ENCODE measurements at regions not wholly inside any gene's neighbourhood (a gene's known extent, or its start where the extent isn't known, plus 50 kb on each side); places are given as distances from the start of the nearest gene placed in this dataset.

GRCh38 chr1:118442214-118442613 is 257.2 kb upstream of the SPAG17 start:
- TF ChIP-seq CTCF (conservative IDR thresholded peaks at IDR 0.05; ENCODE audit: low read length) = no peak
- no peak for DNase-seq (ENCODE audit: low read depth)
- no peak overlapping the region for H3K4me3 ChIP-seq (ENCODE audit: low read length)

GRCh38 chr1:118437664-118438063 is 252.6 kb upstream of the SPAG17 start:
- TF ChIP-seq CTCF (conservative IDR thresholded peaks at IDR 0.05; ENCODE audit: low read length) = no peak
- H3K4me3 ChIP-seq (ENCODE audit: low read length) = no peak overlapping the region
- DNase-seq (ENCODE audit: low read depth) = no peak

GRCh38 chr1:118429856-118430255 is 244.8 kb upstream of the SPAG17 start:
- TF ChIP-seq CTCF (conservative IDR thresholded peaks at IDR 0.05; ENCODE audit: low read length) = no peak
- DNase-seq (ENCODE audit: low read depth) = no peak
- H3K4me3 ChIP-seq (ENCODE audit: low read length) = no peak overlapping the region

GRCh38 chr1:118421868-118422350 is 236.9 kb upstream of the SPAG17 start:
- no peak overlapping the region for H3K4me3 ChIP-seq (ENCODE audit: low read length)
- no peak for DNase-seq (ENCODE audit: low read depth)
- TF ChIP-seq CTCF (conservative IDR thresholded peaks at IDR 0.05; ENCODE audit: low read length) = no peak

- H3K4me3 ChIP-seq (ENCODE audit: low read length) = no peak overlapping the region
- no peak for DNase-seq (ENCODE audit: low read depth)
- TF ChIP-seq CTCF (conservative IDR thresholded peaks at IDR 0.05; ENCODE audit: low read length) = no peak
These were observed 219.0 kb upstream of the SPAG17 start for GRCh38 chr1:118404024-118404423.

GRCh38 chr1:118397496-118397859 is 212.4 kb upstream of the SPAG17 start:
- H3K4me3 ChIP-seq (ENCODE audit: low read length) = no peak overlapping the region
- DNase-seq (ENCODE audit: low read depth) = no peak
- no peak for TF ChIP-seq CTCF (conservative IDR thresholded peaks at IDR 0.05; ENCODE audit: low read length)

GRCh38 chr1:118396829-118397495 is 211.9 kb upstream of the SPAG17 start:
- H3K4me3 ChIP-seq (ENCODE audit: low read length) = no peak overlapping the region

More at GRCh38 chr1:118396829-118397495, 211.9 kb upstream of the SPAG17 start:
- TF ChIP-seq CTCF (conservative IDR thresholded peaks at IDR 0.05; ENCODE audit: low read length) = no peak
- DNase-seq (ENCODE audit: low read depth) = no peak

Measured in AG10803 (cell line).